Progenitor cell of endocrine pancreas (in vitro differentiated cells): ENCODE measurements at regions not wholly inside any gene's neighbourhood (a gene's known extent, or its start where the extent isn't known, plus 50 kb on each side); places are given as distances from the start of the nearest gene placed in this dataset.
"Not testable (repeated sequence)": the region's sequence is repeated elsewhere in the genome, so short reads cannot be mapped to it uniquely, and the experiment has no call there.

ENCODE experiments used
- DNase-seq: peaks from one replicate; pipeline ENCODE4 v3.0.0; 2021; ENCODE audit warnings: low spot score; ENCODE audit not compliant: unreplicated experiment
- H3K27ac Mint-ChIP-seq: 2 replicates; pipeline ENCODE4 v1.8.0; 2021; ENCODE audit warnings: mild to moderate bottlenecking, moderate library complexity, mixed read lengths
- H3K27me3 Mint-ChIP-seq: 2 replicates; pipeline ENCODE4 v1.8.0; 2021; ENCODE audit warnings: mixed read lengths
- H3K36me3 Mint-ChIP-seq: 2 replicates; pipeline ENCODE4 v1.8.0; 2022; ENCODE audit warnings: mixed read lengths; ENCODE audit not compliant: insufficient read depth
- H3K4me1 Mint-ChIP-seq: 2 replicates; pipeline ENCODE4 v1.8.0; 2021; ENCODE audit warnings: low read depth, mixed read lengths
- H3K4me3 Mint-ChIP-seq: 2 replicates; pipeline ENCODE4 v1.8.0; 2021; ENCODE audit warnings: low read depth, mild to moderate bottlenecking, moderate library complexity, mixed read lengths
- H3K9me3 Mint-ChIP-seq: 2 replicates; pipeline ENCODE4 v1.8.0; 2021; ENCODE audit warnings: low read depth, mixed read lengths
- TF ChIP-seq, protein P1 (sequence below): fragments of 200-600 bp; sonication (generic); IDR thresholded peaks from one replicate; pipeline ENCODE4 v1.5.0; 2021; ENCODE audit warnings: antibody characterized with exemption, mild to moderate bottlenecking; ENCODE audit not compliant: unreplicated experiment

DNA sequence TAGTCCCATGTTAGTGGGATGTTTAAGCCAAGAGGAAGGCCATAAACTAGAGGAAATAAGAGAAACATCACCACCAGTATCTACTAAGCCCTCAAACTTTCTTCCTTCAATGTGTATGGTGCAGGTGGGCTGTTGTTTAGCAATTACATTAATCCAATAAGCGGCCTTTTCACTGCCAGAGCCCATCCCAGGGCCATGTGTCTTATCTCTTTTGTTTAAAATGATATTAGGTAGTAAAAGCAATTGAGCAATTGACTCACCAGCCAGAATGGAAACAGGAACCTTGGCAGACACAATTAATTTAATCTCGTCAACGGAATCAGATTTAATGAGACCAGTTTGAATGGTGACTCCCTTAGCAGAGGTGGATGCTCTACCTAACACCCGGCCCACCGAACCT is 1503.5 kb downstream of the UQCRFS1 start:
- TF ChIP-seq, protein P1, sequence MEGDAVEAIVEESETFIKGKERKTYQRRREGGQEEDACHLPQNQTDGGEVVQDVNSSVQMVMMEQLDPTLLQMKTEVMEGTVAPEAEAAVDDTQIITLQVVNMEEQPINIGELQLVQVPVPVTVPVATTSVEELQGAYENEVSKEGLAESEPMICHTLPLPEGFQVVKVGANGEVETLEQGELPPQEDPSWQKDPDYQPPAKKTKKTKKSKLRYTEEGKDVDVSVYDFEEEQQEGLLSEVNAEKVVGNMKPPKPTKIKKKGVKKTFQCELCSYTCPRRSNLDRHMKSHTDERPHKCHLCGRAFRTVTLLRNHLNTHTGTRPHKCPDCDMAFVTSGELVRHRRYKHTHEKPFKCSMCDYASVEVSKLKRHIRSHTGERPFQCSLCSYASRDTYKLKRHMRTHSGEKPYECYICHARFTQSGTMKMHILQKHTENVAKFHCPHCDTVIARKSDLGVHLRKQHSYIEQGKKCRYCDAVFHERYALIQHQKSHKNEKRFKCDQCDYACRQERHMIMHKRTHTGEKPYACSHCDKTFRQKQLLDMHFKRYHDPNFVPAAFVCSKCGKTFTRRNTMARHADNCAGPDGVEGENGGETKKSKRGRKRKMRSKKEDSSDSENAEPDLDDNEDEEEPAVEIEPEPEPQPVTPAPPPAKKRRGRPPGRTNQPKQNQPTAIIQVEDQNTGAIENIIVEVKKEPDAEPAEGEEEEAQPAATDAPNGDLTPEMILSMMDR, result no peak
- DNase-seq, result no peak

DNA sequence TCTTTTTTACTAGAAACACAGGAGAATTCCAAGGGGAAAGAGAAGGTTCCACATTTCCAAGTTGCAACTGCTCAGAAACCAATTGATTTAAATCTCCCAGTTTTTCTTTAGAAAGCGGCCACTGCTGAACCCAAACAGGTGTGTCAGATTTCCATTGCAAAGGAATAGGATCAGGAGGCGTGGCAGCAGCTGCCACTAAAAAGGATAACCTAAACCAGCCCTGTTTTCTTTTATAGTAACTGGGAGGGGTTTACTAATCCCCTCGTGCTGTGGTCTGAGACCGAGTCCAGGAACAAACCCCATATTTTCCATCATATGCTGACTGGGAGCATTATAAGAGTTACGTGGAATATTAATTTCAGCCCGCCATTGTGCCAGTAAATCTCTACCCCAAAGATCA is 1504.0 kb downstream of the UQCRFS1 start:
- peaks cover 62% of the 10 kb centered on the region for H3K9me3 Mint-ChIP-seq

More for the DNA sequence above, 1503.5 kb downstream of the UQCRFS1 start:
- Mint-ChIP-seq H3K36me3 (peaks cover 1% of the 10 kb centered on the region), H3K27ac (no peak overlapping the region), H3K9me3 (peaks cover 57% of the 10 kb centered on the region), H3K4me3 (no peak overlapping the region), H3K27me3 (no peaks in the 10 kb centered on the region), H3K4me1 (no peaks in the 10 kb centered on the region)

DNA sequence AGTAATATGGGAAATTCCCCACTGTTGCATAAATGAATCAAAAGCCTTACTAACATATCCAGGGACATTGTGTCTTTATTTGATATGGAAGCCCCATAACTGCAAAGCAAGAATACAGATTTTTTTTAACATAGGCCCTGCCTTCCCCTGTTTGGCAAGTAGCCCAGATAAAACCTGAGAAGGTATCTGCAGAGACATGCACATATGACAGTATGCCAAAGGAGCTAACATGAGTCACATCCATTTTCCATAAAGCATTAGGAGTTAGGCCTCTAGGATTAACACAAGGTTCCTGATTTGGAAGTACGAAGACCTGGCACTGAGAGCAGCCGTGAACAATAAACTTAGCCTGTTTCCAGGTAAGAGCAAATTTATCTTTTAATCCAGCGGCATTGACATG is 1505.9 kb downstream of the UQCRFS1 start:
- not testable (repeated sequence) for DNase-seq, H3K36me3 Mint-ChIP-seq, H3K4me3 Mint-ChIP-seq, H3K27me3 Mint-ChIP-seq, H3K27ac Mint-ChIP-seq, H3K4me1 Mint-ChIP-seq
- H3K9me3 Mint-ChIP-seq, result peaks cover 60% of the 10 kb centered on the region

More for the DNA sequence above, 1504.0 kb downstream of the UQCRFS1 start:
- H3K4me1 Mint-ChIP-seq, H3K27ac Mint-ChIP-seq, DNase-seq, H3K27me3 Mint-ChIP-seq, H3K36me3 Mint-ChIP-seq, H3K4me3 Mint-ChIP-seq: not testable (repeated sequence)

DNA sequence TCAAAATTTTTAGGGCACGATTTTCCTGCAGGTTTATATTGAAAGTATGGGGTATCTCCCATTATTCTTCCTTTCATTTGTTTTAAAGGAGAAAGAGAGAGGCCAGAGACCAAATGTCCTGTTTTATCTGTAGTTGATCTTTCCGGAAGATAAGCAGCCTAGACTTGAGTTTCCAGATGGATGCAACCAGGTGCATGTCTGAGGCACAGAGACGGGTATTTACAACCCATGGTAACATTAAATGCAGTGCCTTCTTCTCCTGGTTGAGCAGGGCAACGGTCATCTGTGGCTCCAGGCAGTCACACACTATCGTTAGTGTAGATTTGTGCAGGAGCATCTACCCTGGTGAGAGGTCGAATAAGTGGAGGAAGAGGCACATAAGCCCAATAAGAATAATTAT is 1507.1 kb downstream of the UQCRFS1 start:
- no peak overlapping the region for H3K27ac Mint-ChIP-seq
- no peaks in the 10 kb centered on the region for H3K36me3 Mint-ChIP-seq
- H3K9me3 Mint-ChIP-seq, result peaks cover 53% of the 10 kb centered on the region
- H3K4me1 Mint-ChIP-seq, result no peaks in the 10 kb centered on the region
- no peaks in the 10 kb centered on the region for H3K27me3 Mint-ChIP-seq
- no peak overlapping the region for H3K4me3 Mint-ChIP-seq
- TF ChIP-seq, protein P1, result no peak
- no peak for DNase-seq

DNA sequence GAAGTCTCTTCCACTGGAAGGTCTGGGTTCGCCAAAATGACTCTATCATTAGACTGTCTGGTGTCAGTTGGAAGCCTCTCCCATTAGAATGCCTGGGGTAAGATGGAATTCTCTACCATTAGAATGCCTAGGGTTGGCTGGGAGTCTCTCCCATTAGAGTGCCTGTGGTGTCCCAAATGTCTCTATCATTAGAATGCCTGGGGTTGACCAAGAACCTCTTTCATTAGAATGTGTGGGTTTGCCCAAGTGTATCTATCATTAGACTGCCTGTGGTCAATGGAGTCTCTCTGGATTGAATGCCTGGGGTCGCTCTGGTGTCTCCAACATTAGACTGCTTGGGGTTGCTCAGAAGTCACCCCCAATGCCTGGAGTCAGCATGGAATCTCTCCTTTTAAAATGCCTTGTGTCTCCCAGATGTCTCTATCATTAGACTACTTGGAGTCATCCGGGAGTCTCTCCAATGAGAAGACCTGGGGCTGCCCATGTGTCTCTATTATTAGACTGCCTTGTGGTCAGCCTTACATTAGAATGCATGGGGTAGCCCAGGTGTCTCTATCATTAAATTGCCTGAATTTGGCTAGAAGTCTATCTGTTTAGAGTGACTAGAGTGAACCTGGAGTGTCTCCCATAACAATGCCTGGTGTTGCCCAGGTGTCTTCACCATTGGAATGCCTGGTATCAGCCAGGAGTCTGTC is 1518.4 kb downstream of the UQCRFS1 start:
- Mint-ChIP-seq H3K36me3 (peaks cover 4% of the 10 kb centered on the region), H3K4me3 (no peak overlapping the region), H3K27me3 (no peaks in the 10 kb centered on the region), H3K4me1 (no peaks in the 10 kb centered on the region), H3K27ac (no peak overlapping the region), H3K9me3 (peaks cover 75% of the 10 kb centered on the region)
- TF ChIP-seq, protein P1, result no peak
- DNase-seq, result no peak

DNA sequence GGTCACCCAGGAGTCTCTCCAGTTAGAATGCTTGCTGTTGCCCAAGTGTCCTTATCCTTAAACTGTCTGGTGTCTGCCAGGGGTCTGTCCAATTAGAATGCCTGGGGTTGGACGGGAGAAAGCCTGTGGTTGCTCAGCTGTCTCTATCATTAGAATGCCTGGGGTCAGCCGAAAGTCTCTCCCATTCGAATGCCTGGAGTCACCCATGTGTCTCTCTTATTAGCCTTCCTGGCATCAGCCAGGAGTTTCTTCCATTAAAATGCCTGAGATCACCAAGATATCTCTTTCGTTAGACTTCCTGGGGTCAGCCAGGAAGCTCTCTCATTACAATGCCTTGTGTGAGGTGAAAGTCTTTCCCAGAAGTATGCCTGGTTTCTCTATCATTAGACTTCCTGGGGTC is 1521.0 kb downstream of the UQCRFS1 start:
- Mint-ChIP-seq H3K4me1 (no peaks in the 10 kb centered on the region), H3K4me3 (no peak overlapping the region), H3K27me3 (no peaks in the 10 kb centered on the region), H3K36me3 (peaks cover 3% of the 10 kb centered on the region), H3K9me3 (peaks cover 62% of the 10 kb centered on the region), H3K27ac (no peak overlapping the region)
- DNase-seq, result no peak
- TF ChIP-seq, protein P1, result no peak
